K562 (cell line): ENCODE measurements at regions not wholly inside any gene's neighbourhood (a gene's known extent, or its start where the extent isn't known, plus 50 kb on each side); places are given as distances from the start of the nearest gene placed in this dataset.

Experiments
- ATAC-seq: fragments of 200-7000 bp; cut with Tn5 transposase; 3 replicates; pipeline ENCODE4 v1.9.1; 2020; ENCODE audit warnings: moderate library complexity
- BruUV-seq: library from RNA; stranded (reverse); fragments of 400-500 nt; replicated peaks from 2 replicates; lab custom pipeline; 2021; lab: Mats Ljungman, UMichigan
- CTCF ChIA-PET: fragments of 300-600 bp; formaldehyde crosslinking; extraction: SDS; loops from one replicate; lab custom pipeline; 2021; ENCODE audit warnings: low intra/inter-chr PET ratio; lab: Yijun Ruan, JAX
- POLR2A ChIA-PET: fragments of 300-600, 350-650 bp; sonication (Branson Sonifier 250); formaldehyde crosslinking; extraction: SDS; loops from one replicate; lab custom pipeline; 2021; ENCODE audit warnings: antibody characterized with exemption, inconsistent platforms; lab: Yijun Ruan, JAX
- DNase-seq, 4 experiments: peaks; one replicate each; pipeline versions ENCODE4 v3.0.0 to v3.0.0-alpha.2; 2011 to 2018; ENCODE audit warnings: low spot score in 3 of 4, mixed read lengths in 3 of 4; ENCODE audit errors: extremely low read depth in 1 of 4
- FAIRE-seq: peaks from 2 replicates; lab custom pipeline; 2011; peaks lifted over from hg19 to GRCh38; lab: Jason Lieb, UNC
- H2AFZ ChIP-seq: 2 replicates; pipeline ENCODE4 v1.6.0; 2011; ENCODE audit warnings: low read depth, low read length, control low read depth, inconsistent platforms
- H3K27ac ChIP-seq: fragments of 200-600 bp; 3 replicates; pipeline ENCODE4 v1.8.0; 2011; ENCODE audit warnings: low read depth, mild to moderate bottlenecking, control low read depth, inconsistent platforms, low read length, moderate library complexity, mixed read lengths; ENCODE audit errors: extremely low read depth
- H3K27me3 ChIP-seq, 2 experiments: fragments of 300-600 bp in 1 of 2; 2 replicates in 1 of 2; 3 replicates in 1 of 2; pipeline versions ENCODE4 v1.6.0 to v1.8.0; 2011; ENCODE audit warnings: inconsistent platforms in 2 of 2, low read length in 2 of 2, mild to moderate bottlenecking in 1 of 2, mixed read lengths in 1 of 2, moderate library complexity in 1 of 2; ENCODE audit not compliant: control insufficient read depth in 2 of 2, insufficient read depth in 2 of 2
- H3K36me3 ChIP-seq: fragments of 300-600 bp; 3 replicates; pipeline ENCODE4 v1.8.0; 2011; ENCODE audit warnings: mild to moderate bottlenecking, low read length, inconsistent platforms; ENCODE audit not compliant: control insufficient read depth, insufficient read depth
- H3K4me1 ChIP-seq, 2 experiments: fragments of 200-600 bp in 1 of 2; replicated peaks in 1 of 2; 2 replicates in 1 of 2; 3 replicates in 1 of 2; pipeline versions ENCODE4 v1.5.1 to v1.8.0; 2011; ENCODE audit warnings: inconsistent platforms in 2 of 2, low read length in 2 of 2, mild to moderate bottlenecking in 1 of 2, mixed read lengths in 1 of 2, moderate library complexity in 1 of 2; ENCODE audit not compliant: control insufficient read depth in 2 of 2, insufficient read depth in 2 of 2
- H3K4me2 ChIP-seq: 2 replicates; pipeline ENCODE4 v1.6.1; 2011; ENCODE audit warnings: low read length, control low read depth, inconsistent platforms, mixed read lengths; ENCODE audit not compliant: insufficient read depth
- H3K4me3 ChIP-seq: fragments of 200-600 bp; sonication (generic), shearing (Covaris generic); 2 replicates; pipeline ENCODE4 v1.5.1; 2016; ENCODE audit warnings: control low read depth, inconsistent platforms
- H3K79me2 ChIP-seq: fragments of 200-600 bp; 3 replicates; pipeline ENCODE4 v1.8.0; 2011; ENCODE audit warnings: low read length, inconsistent platforms; ENCODE audit not compliant: control insufficient read depth, insufficient read depth
- H3K9ac ChIP-seq, 2 experiments: 2 replicates each; pipeline versions ENCODE4 v1.6.0 to v1.6.1; 2011; ENCODE audit warnings: low read depth in 2 of 2, low read length in 2 of 2, control low read depth in 1 of 2, inconsistent platforms in 1 of 2, mild to moderate bottlenecking in 1 of 2, mixed read lengths in 1 of 2; ENCODE audit not compliant: insufficient read depth in 1 of 2
- H3K9me1 ChIP-seq: one replicate; pipeline ENCODE4 v1.6.0; 2011; ENCODE audit warnings: inconsistent platforms, mild to moderate bottlenecking, low read length, moderate library complexity; ENCODE audit not compliant: control insufficient read depth, insufficient read depth
- H3K9me3 ChIP-seq: replicated peaks from 2 replicates; pipeline ENCODE4 v1.5.1; 2011; ENCODE audit warnings: low read depth, low read length, inconsistent platforms; ENCODE audit not compliant: control insufficient read depth, insufficient read depth
- H4K20me1 ChIP-seq: replicated peaks from 2 replicates; pipeline ENCODE4 v1.6.1; 2011; ENCODE audit warnings: low read length, inconsistent platforms, mixed read lengths; ENCODE audit not compliant: control insufficient read depth, insufficient read depth
- ATF6 ChIP-seq: sonication (generic); formaldehyde crosslinking; IDR thresholded peaks from 2 replicates; pipeline ENCODE4 v1.4.0; 2020; ENCODE audit warnings: mild to moderate bottlenecking, missing genetic modification reagents
- ERF ChIP-seq: fragments of 450-650 bp; formaldehyde crosslinking; IDR thresholded peaks from 2 replicates; pipeline ENCODE4 v1.4.0; 2020; ENCODE audit warnings: mild to moderate bottlenecking, mixed read lengths
- FOS ChIP-seq: IDR thresholded peaks from 3 replicates; pipeline ENCODE4 v1.6.1; 2011; ENCODE audit not compliant: insufficient read length; ENCODE audit errors: extremely low read depth
- HCFC1 ChIP-seq: IDR thresholded peaks from 2 replicates; pipeline ENCODE4 v1.6.1; 2012; ENCODE audit warnings: low read depth, low read length, improper control_type of control experiment
- HDAC3 ChIP-seq: fragments of 450-650 bp; IDR thresholded peaks from 2 replicates; pipeline ENCODE4 v1.6.1; 2018; ENCODE audit warnings: borderline replicate concordance, mild to moderate bottlenecking, moderate library complexity; ENCODE audit not compliant: partially characterized antibody
- NFE2 ChIP-seq: IDR thresholded peaks from 2 replicates; pipeline ENCODE4 v1.6.1; 2014; ENCODE audit warnings: antibody characterized with exemption, low read depth
- POLR2H ChIP-seq: IDR thresholded peaks from 2 replicates; pipeline ENCODE4 v1.6.1; 2016; ENCODE audit warnings: missing genetic modification characterization, low read depth, mild to moderate bottlenecking, control low read depth, missing compliant biosample characterization, moderate library complexity
- PPARD ChIP-seq: fragments of 250-450 bp; sonication (Bioruptor Pico); IDR thresholded peaks from 2 replicates; pipeline ENCODE4 v1.8.0; 2022; ENCODE audit warnings: inconsistent platforms, mild to moderate bottlenecking, moderate library complexity
- RREB1 ChIP-seq: fragments of 250-450 bp; sonication (Bioruptor Pico); IDR thresholded peaks from 2 replicates; pipeline ENCODE4 v1.4.0; 2020
- U2AF2 ChIP-seq: fragments of 200-400 bp; formaldehyde crosslinking; optimal IDR thresholded peaks from 2 replicates; pipeline ENCODE3; 2017; ENCODE audit warnings: low read depth, mild to moderate bottlenecking, low read length
- ZBTB5 ChIP-seq: fragments of 450-650 bp; IDR thresholded peaks from 2 replicates; pipeline ENCODE4 v1.6.1; 2017; ENCODE audit warnings: antibody characterized with exemption
- ZNF175 ChIP-seq: fragments of 200-800 bp; sonication (Bioruptor generic); IDR thresholded peaks from 2 replicates; pipeline ENCODE4 v1.6.1; 2016; ENCODE audit warnings: low read depth, mild to moderate bottlenecking, missing genetic modification characterization, missing compliant biosample characterization
- WGBS: fragments of 100-300 bp; shearing (Covaris generic); methylation state at CpG from one replicate; pipeline ENCODE4 v1.1.6; 2016; ENCODE audit warnings: low coverage, mixed read lengths; ENCODE audit not compliant: insufficient coverage; ENCODE audit errors: missing lambda C conversion rate; 5-methylcytosine and 5-hydroxymethylcytosine counted together
- in situ Hi-C: fragments of 300-500 bp; cut with MboI; formaldehyde crosslinking; loops from 4 replicates; pipeline ENCODE4 v1.15.0; 2018; ENCODE audit warnings: inconsistent platforms, mixed read lengths
- intact Hi-C: fragments of 100-400 bp; cut with micrococcal nuclease; formaldehyde crosslinking; loops from 2 replicates; pipeline ENCODE4 v1.14.2; 2022

- POLR2A ChIA-PET, result no interaction called here
- intact Hi-C loops, result no loop called here
- Histone ChIP-seq H3K4me2 (no peak overlapping the region), H3K27ac (no peak overlapping the region), H3K4me3 (no peak overlapping the region), H3K9me3 (no peaks in the 10 kb centered on the region), H3K27me3 (no peaks in the 10 kb centered on the region), H3K4me1 (no peaks in the 10 kb centered on the region), H2AFZ (no peak overlapping the region), H4K20me1 (no peaks in the 10 kb centered on the region), H3K9me1 (no peaks in the 10 kb centered on the region), H3K36me3 (no peaks in the 10 kb centered on the region), H3K79me2 (no peaks in the 10 kb centered on the region), H3K9ac (no peak overlapping the region)
- in situ Hi-C loops, result no loop called here
- no peak for ATAC-seq
- DNase-seq, result no peak
- no TSS peak for BruUV-seq
- 9% methylated on average over 3 of the region's 4 CpGs for WGBS
- no peak for FAIRE-seq
- CTCF ChIA-PET, result interaction anchor here (0.5 kb wide), 1 partner anchor 579 kb away, joined by 3 read pairs; no protein-coding TSS in a partner anchor
- no peak for TF ChIP-seq PPARD (CRISPR knock-in tag)
- TF ChIP-seq NFE2, result no peak
- TF ChIP-seq ATF6 (CRISPR knock-in tag), result no peak
- TF ChIP-seq POLR2H (tag), result no peak
- TF ChIP-seq ZNF175 (CRISPR knock-in tag), result no peak
- TF ChIP-seq FOS, result no peak
- TF ChIP-seq U2AF2, result no peak
- TF ChIP-seq ERF (CRISPR knock-in tag), result no peak
- TF ChIP-seq ZBTB5, result no peak
- no peak for TF ChIP-seq RREB1 (CRISPR knock-in tag)
- TF ChIP-seq HCFC1, result no peak
- TF ChIP-seq HDAC3, result no peak
These were observed 326.7 kb downstream of the MAT2B start for GRCh38 chr5:163832155-163832554.
